OCI-LY1 (cell line): ENCODE measurements at regions not wholly inside any gene's neighbourhood (a gene's known extent, or its start where the extent isn't known, plus 50 kb on each side); places are given as distances from the start of the nearest gene placed in this dataset.

Experiments used
- H2AFZ ChIP-seq: fragments of 200-600 bp; sonication (generic), shearing (Covaris generic); 2 replicates; pipeline ENCODE4 v1.6.0; 2014; ENCODE audit warnings: antibody characterized with exemption, mild to moderate bottlenecking, low read length
- H3F3A ChIP-seq: fragments of 200-600 bp; sonication (generic), shearing (Covaris generic); 2 replicates; pipeline ENCODE4 v1.6.0; 2014; ENCODE audit warnings: mild to moderate bottlenecking, antibody characterized with exemption, low read length, moderate library complexity; ENCODE audit not compliant: insufficient read depth
- H3K27ac ChIP-seq: fragments of 200-600 bp; sonication (generic); 2 replicates; pipeline ENCODE4 v1.5.1; 2014; ENCODE audit warnings: low read length, mixed run types, mild to moderate bottlenecking, low read depth; ENCODE audit not compliant: poor library complexity, severe bottlenecking
- H3K27me3 ChIP-seq: fragments of 200-600 bp; sonication (generic); 2 replicates; pipeline ENCODE4 v1.6.0; 2014; ENCODE audit warnings: antibody characterized with exemption, mild to moderate bottlenecking, low read length, moderate library complexity; ENCODE audit not compliant: insufficient read depth
- H3K36me3 ChIP-seq: fragments of 200-600 bp; sonication (generic); 2 replicates; pipeline ENCODE4 v1.6.1; 2014; ENCODE audit warnings: mild to moderate bottlenecking, antibody characterized with exemption, low read length, moderate library complexity, mixed read lengths; ENCODE audit not compliant: insufficient read depth
- H3K4me1 ChIP-seq: fragments of 200-600 bp; sonication (generic); 2 replicates; pipeline ENCODE4 v1.5.1; 2014; ENCODE audit warnings: mild to moderate bottlenecking, low read length, moderate library complexity; ENCODE audit not compliant: insufficient read depth, severe bottlenecking
- H3K4me2 ChIP-seq: fragments of 200-600 bp; sonication (generic), shearing (Covaris generic); 2 replicates; pipeline ENCODE4 v1.6.1; 2014; ENCODE audit warnings: low read length
- H3K4me3 ChIP-seq: fragments of 200-600 bp; sonication (generic); 2 replicates; pipeline ENCODE4 v1.5.1; 2014; ENCODE audit warnings: low read length, low read depth, mild to moderate bottlenecking, mixed read lengths; ENCODE audit not compliant: poor library complexity, severe bottlenecking
- H3K79me2 ChIP-seq: fragments of 200-600 bp; shearing (Covaris generic); 2 replicates; pipeline ENCODE4 v1.6.1; 2016; ENCODE audit warnings: mixed run types, low read length, mixed read lengths; ENCODE audit not compliant: insufficient read depth
- H3K9ac ChIP-seq: fragments of 200-600 bp; sonication (generic), shearing (Covaris generic); 2 replicates; pipeline ENCODE4 v1.6.1; 2014; ENCODE audit warnings: mild to moderate bottlenecking, low read length, mixed read lengths
- H3K9me2 ChIP-seq: fragments of 200-600 bp; sonication (generic), shearing (Covaris generic); 2 replicates; pipeline ENCODE4 v1.6.1; 2014; ENCODE audit warnings: low read depth, mild to moderate bottlenecking, low read length, mixed read lengths
- H3K9me3 ChIP-seq: fragments of 200-600 bp; shearing (Covaris generic); 2 replicates; pipeline ENCODE4 v1.6.1; 2014; ENCODE audit warnings: low read length, mixed read lengths
- H4K20me1 ChIP-seq: fragments of 200-600 bp; sonication (generic), shearing (Covaris generic); 2 replicates; pipeline ENCODE4 v1.6.0; 2016; ENCODE audit warnings: mild to moderate bottlenecking, low read length; ENCODE audit not compliant: insufficient read depth
- EZH2 ChIP-seq: fragments of 200-600 bp; sonication (generic), shearing (Covaris generic); IDR thresholded peaks from 2 replicates; pipeline ENCODE4 v1.8.0; 2017; ENCODE audit warnings: borderline replicate concordance, mixed run types, mild to moderate bottlenecking, antibody characterized with exemption, low read length, moderate library complexity, mixed read lengths
- TF ChIP-seq, protein P1 (sequence below): fragments of 200-600 bp; sonication (generic), shearing (Covaris generic); IDR thresholded peaks from 2 replicates; pipeline ENCODE4 v1.5.1; 2017; ENCODE audit warnings: mild to moderate bottlenecking, antibody characterized with exemption, low read length, moderate library complexity, mixed read lengths

DNA sequence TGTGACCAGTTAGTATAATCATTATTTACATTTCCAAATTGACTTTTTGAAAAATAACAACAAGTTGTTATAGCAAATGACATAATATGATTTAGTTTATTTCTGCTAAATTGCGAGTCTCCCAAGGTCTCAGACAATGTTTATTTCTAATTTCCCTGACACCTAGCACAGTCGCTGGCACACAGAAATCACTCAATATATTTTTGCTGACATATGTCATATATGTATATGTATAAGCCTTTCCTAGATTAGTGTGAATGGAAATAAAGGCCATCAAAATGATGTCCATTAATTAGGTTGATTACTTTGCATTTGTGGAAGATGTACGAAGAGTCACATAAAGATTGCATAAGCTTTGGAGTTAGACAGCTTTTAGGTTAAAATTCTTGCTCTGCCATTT is 136.7 kb upstream of the CDH2 start:
- Histone ChIP-seq H3K4me2 (no peak overlapping the region), H4K20me1 (no peaks in the 10 kb centered on the region), H3K9me3 (no peaks in the 10 kb centered on the region), H3K4me1 (no peaks in the 10 kb centered on the region), H3K9me2 (no peaks in the 10 kb centered on the region), H3K79me2 (no peaks in the 10 kb centered on the region), H3K27ac (no peak overlapping the region), H3F3A (no peaks in the 10 kb centered on the region), H3K27me3 (no peaks in the 10 kb centered on the region), H3K9ac (no peak overlapping the region), H3K36me3 (no peaks in the 10 kb centered on the region), H2AFZ (no peak overlapping the region), H3K4me3 (no peak overlapping the region)
- TF ChIP-seq, protein P1, sequence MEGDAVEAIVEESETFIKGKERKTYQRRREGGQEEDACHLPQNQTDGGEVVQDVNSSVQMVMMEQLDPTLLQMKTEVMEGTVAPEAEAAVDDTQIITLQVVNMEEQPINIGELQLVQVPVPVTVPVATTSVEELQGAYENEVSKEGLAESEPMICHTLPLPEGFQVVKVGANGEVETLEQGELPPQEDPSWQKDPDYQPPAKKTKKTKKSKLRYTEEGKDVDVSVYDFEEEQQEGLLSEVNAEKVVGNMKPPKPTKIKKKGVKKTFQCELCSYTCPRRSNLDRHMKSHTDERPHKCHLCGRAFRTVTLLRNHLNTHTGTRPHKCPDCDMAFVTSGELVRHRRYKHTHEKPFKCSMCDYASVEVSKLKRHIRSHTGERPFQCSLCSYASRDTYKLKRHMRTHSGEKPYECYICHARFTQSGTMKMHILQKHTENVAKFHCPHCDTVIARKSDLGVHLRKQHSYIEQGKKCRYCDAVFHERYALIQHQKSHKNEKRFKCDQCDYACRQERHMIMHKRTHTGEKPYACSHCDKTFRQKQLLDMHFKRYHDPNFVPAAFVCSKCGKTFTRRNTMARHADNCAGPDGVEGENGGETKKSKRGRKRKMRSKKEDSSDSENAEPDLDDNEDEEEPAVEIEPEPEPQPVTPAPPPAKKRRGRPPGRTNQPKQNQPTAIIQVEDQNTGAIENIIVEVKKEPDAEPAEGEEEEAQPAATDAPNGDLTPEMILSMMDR, result no peak
- TF ChIP-seq EZH2, result no peak

DNA sequence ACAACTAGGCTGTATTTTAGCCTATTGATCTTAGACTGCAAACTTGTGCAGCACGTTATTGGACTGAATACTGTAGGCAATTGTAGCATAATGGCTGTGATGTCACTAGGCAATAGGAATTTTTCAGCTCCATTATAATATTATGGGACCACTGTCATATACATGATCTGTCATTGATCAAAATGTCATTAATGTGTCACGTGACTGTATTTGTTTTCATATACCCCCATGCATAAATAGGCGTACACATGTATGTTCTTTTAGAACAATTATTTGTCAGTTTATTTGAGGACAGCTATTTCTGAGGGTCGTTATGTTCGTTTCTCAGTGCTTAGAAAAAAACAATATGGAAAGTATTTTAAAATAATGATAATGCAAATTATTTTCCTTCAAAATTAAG is 111.9 kb upstream of the CDH2 start:
- H3K27ac ChIP-seq, result no peak overlapping the region
- no peak overlapping the region for H2AFZ ChIP-seq
- no peaks in the 10 kb centered on the region for H4K20me1 ChIP-seq
- no peak overlapping the region for H3K4me2 ChIP-seq
- H3K9me3 ChIP-seq, result no peaks in the 10 kb centered on the region
- H3K27me3 ChIP-seq, result no peaks in the 10 kb centered on the region
- no peaks in the 10 kb centered on the region for H3F3A ChIP-seq
- H3K79me2 ChIP-seq, result no peaks in the 10 kb centered on the region
- no peaks in the 10 kb centered on the region for H3K9me2 ChIP-seq
- no peaks in the 10 kb centered on the region for H3K4me1 ChIP-seq
- H3K36me3 ChIP-seq, result no peaks in the 10 kb centered on the region
- H3K9ac ChIP-seq, result no peak overlapping the region
- H3K4me3 ChIP-seq, result no peak overlapping the region
- no peak for TF ChIP-seq EZH2
- TF ChIP-seq, protein P1, result no peak

DNA sequence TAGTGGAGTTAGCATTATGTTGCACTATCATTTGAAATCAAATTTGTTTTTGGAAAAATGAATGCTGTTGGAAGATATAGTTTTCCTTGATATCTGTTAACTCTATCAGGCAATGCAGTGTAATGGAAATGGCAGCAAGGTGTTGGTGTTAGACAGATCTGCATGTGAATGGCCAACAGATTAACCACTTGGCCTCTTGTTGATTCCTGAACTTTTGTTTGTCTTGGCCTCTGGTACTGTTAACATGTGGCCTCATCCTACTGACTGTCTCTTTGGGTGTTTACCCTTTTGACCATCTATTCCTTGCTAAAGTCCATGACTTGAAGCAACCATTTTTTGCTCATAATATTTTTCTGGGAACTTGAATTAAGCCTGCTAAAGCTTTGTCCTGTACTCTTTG is 110.2 kb upstream of the CDH2 start:
- no peaks in the 10 kb centered on the region for H3K79me2 ChIP-seq
- H3K9me3 ChIP-seq, result no peaks in the 10 kb centered on the region
- H3K4me1 ChIP-seq, result no peaks in the 10 kb centered on the region
- TF ChIP-seq, protein P1, result no peak
- no peaks in the 10 kb centered on the region for H4K20me1 ChIP-seq
- H3K9me2 ChIP-seq, result no peaks in the 10 kb centered on the region
- no peak overlapping the region for H3K27ac ChIP-seq
- no peaks in the 10 kb centered on the region for H3K27me3 ChIP-seq
- H3K9ac ChIP-seq, result no peak overlapping the region
- H2AFZ ChIP-seq, result no peak overlapping the region
- no peaks in the 10 kb centered on the region for H3K36me3 ChIP-seq
- no peak overlapping the region for H3K4me2 ChIP-seq
- no peak overlapping the region for H3K4me3 ChIP-seq
- H3F3A ChIP-seq, result no peaks in the 10 kb centered on the region
